WI38 (cell line): ENCODE measurements at regions not wholly inside any gene's neighbourhood (a gene's known extent, or its start where the extent isn't known, plus 50 kb on each side); places are given as distances from the start of the nearest gene placed in this dataset.

ENCODE experiments used
- H3K4me3 ChIP-seq: 2 replicates; pipeline ENCODE4 v1.5.1; 2011; ENCODE audit warnings: low read depth, mild to moderate bottlenecking, control low read depth, low read length
- CTCF ChIP-seq: IDR thresholded peaks from 2 replicates; pipeline ENCODE4 v1.5.1; 2012; ENCODE audit warnings: low read depth, mild to moderate bottlenecking, control low read depth, low read length

GRCh38 chr19:29379257-29380021, 146.4 kb upstream of the VSTM2B start:
- TF ChIP-seq CTCF = no peak
- no peak overlapping the region for H3K4me3 ChIP-seq

GRCh38 chr19:29380581-29380980, 145.2 kb upstream of the VSTM2B start:
- TF ChIP-seq CTCF = no peak
- no peak overlapping the region for H3K4me3 ChIP-seq

GRCh38 chr19:29381353-29382203, 144.2 kb upstream of the VSTM2B start:
- TF ChIP-seq CTCF = no peak
- no peak overlapping the region for H3K4me3 ChIP-seq

GRCh38 chr19:29383696-29384095, 142.1 kb upstream of the VSTM2B start:
- no peak for TF ChIP-seq CTCF
- no peak overlapping the region for H3K4me3 ChIP-seq

GRCh38 chr19:29384656-29385055, 141.1 kb upstream of the VSTM2B start:
- H3K4me3 ChIP-seq = no peak overlapping the region
- TF ChIP-seq CTCF = no peak

DNA sequence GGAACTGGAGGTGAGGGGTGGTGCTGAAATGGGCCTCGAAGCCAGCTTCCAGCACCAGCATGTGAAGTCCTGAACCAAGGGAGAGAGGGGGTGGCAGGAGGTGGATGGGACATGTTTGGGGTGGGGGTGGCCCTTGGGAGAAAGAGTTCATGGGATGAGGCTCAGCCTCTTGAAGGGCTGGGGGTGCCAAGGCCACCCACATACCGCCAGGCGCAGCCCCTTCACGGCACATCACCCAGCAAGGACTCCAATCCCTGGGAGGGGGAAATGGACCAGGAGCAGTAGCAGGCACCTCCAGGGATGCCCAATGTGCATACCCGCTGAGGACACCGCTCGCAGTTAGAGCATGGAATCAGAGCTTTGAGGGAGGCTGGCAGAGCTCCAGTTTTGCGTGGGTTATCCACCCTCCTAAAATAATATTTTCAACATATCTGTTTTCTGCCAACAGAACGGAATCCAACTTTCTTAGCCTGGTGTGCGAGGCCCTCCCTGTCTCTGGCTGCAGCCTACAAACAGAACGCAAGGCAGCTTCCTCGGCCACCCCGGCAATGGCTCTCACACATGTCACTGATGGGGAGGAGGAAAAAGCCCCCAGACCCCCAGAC, 140.5 kb upstream of the VSTM2B start:
- no peak overlapping the region for H3K4me3 ChIP-seq
- no peak for TF ChIP-seq CTCF
